ENCODE measurements at regions not wholly inside any gene's neighbourhood (a gene's known extent, or its start where the extent isn't known, plus 50 kb on each side); places are given as distances from the start of the nearest gene placed in this dataset.

GRCh38 chr16:5450409-5451104 lies 353.0 kb upstream of the EEF2KMT start:
- Histone ChIP-seq H3K9me2 (ENCODE audit: insufficient read depth) (no peaks in the 10 kb centered on the region), H2AFZ (no peak overlapping the region), H3K27me3 (replicated peaks; ENCODE audit: insufficient read depth) (no peaks in the 10 kb centered on the region), H3K9ac (no peak overlapping the region), H3K9me3 (ENCODE audit: low read depth) (no peaks in the 10 kb centered on the region), H3F3A (ENCODE audit: insufficient read depth) (no peaks in the 10 kb centered on the region), H3K4me1 (ENCODE audit: insufficient read depth) (no peaks in the 10 kb centered on the region), H3K36me3 (ENCODE audit: low read depth) (no peaks in the 10 kb centered on the region), H3K4me3 (no peak overlapping the region), H4K20me1 (ENCODE audit: insufficient read depth) (no peaks in the 10 kb centered on the region), H3K4me2 (ENCODE audit: unreplicated experiment) (no peak overlapping the region), H3K79me2 (ENCODE audit: insufficient read depth) (no peaks in the 10 kb centered on the region), H3K27ac (no peak overlapping the region)
- DNase-seq: no peak
- in situ Hi-C loops (cut with MboI): no loop called here
- WGBS, 2 experiments (ENCODE audit: low coverage in 1 of 2, low lambda C conversion rate in 2 of 2, missing lambda C conversion rate in 2 of 2): 6 to 7% methylated on average over 15 of the region's 15 CpGs
- TF ChIP-seq EZH2phosphoT487 (IDR thresholded peaks at IDR 0.05; ENCODE audit: insufficient read depth, low read depth) (no peak), EZH2 (IDR thresholded peaks at IDR 0.05; ENCODE audit: insufficient read depth, poor library complexity, severe bottlenecking) (no peak)

GRCh38 chr16:5449901-5450300 lies 352.3 kb upstream of the EEF2KMT start:
- in situ Hi-C loops (cut with MboI): no loop called here
- no peaks in the 10 kb centered on the region for H3K79me2 ChIP-seq (ENCODE audit: insufficient read depth)

GRCh38 chr16:5448798-5449197 lies 351.2 kb upstream of the EEF2KMT start:
- no peak overlapping the region for H2AFZ ChIP-seq

More at GRCh38 chr16:5449901-5450300, 352.3 kb upstream of the EEF2KMT start:
- no peak for DNase-seq
- Histone ChIP-seq H4K20me1 (ENCODE audit: insufficient read depth) (no peaks in the 10 kb centered on the region), H3K27ac (no peak overlapping the region), H3K9me3 (ENCODE audit: low read depth) (no peaks in the 10 kb centered on the region), H3F3A (ENCODE audit: insufficient read depth) (no peaks in the 10 kb centered on the region), H3K27me3 (replicated peaks; ENCODE audit: insufficient read depth) (no peaks in the 10 kb centered on the region), H3K4me2 (ENCODE audit: unreplicated experiment) (no peak overlapping the region), H2AFZ (no peak overlapping the region), H3K36me3 (ENCODE audit: low read depth) (no peaks in the 10 kb centered on the region), H3K4me3 (no peak overlapping the region), H3K9me2 (ENCODE audit: insufficient read depth) (no peaks in the 10 kb centered on the region), H3K9ac (no peak overlapping the region), H3K4me1 (ENCODE audit: insufficient read depth) (no peaks in the 10 kb centered on the region)
- TF ChIP-seq EZH2 (IDR thresholded peaks at IDR 0.05; ENCODE audit: insufficient read depth, poor library complexity, severe bottlenecking) (no peak), EZH2phosphoT487 (IDR thresholded peaks at IDR 0.05; ENCODE audit: insufficient read depth, low read depth) (no peak)
- WGBS, 2 experiments (ENCODE audit: low coverage in 1 of 2, low lambda C conversion rate in 2 of 2, missing lambda C conversion rate in 2 of 2): 27 to 30% methylated on average over 1 of the region's 1 CpG

GRCh38 chr16:5447734-5448133 lies 350.1 kb upstream of the EEF2KMT start:
- H3F3A ChIP-seq (ENCODE audit: insufficient read depth): no peaks in the 10 kb centered on the region
- no peak for TF ChIP-seq EZH2phosphoT487 (IDR thresholded peaks at IDR 0.05; ENCODE audit: insufficient read depth, low read depth)
- no peaks in the 10 kb centered on the region for H3K27me3 ChIP-seq (replicated peaks; ENCODE audit: insufficient read depth)
- no peak overlapping the region for H2AFZ ChIP-seq
- no peak overlapping the region for H3K27ac ChIP-seq
- H3K9me3 ChIP-seq (ENCODE audit: low read depth): no peaks in the 10 kb centered on the region
- H4K20me1 ChIP-seq (ENCODE audit: insufficient read depth): no peaks in the 10 kb centered on the region
- 16 to 24% methylated on average over 4 of the region's 4 CpGs for WGBS, 2 experiments (ENCODE audit: low coverage in 1 of 2, low lambda C conversion rate in 2 of 2, missing lambda C conversion rate in 2 of 2)
- H3K4me1 ChIP-seq (ENCODE audit: insufficient read depth): no peaks in the 10 kb centered on the region
- H3K4me2 ChIP-seq (ENCODE audit: unreplicated experiment): no peak overlapping the region
- H3K79me2 ChIP-seq (ENCODE audit: insufficient read depth): no peaks in the 10 kb centered on the region
- no peaks in the 10 kb centered on the region for H3K9me2 ChIP-seq (ENCODE audit: insufficient read depth)
- no peaks in the 10 kb centered on the region for H3K36me3 ChIP-seq (ENCODE audit: low read depth)
- no peak overlapping the region for H3K4me3 ChIP-seq
- no peak for DNase-seq
- in situ Hi-C loops (cut with MboI): no loop called here
- no peak overlapping the region for H3K9ac ChIP-seq

More at GRCh38 chr16:5448798-5449197, 351.2 kb upstream of the EEF2KMT start:
- Histone ChIP-seq H3K79me2 (ENCODE audit: insufficient read depth) (no peaks in the 10 kb centered on the region), H3K36me3 (ENCODE audit: low read depth) (no peaks in the 10 kb centered on the region), H3K9me3 (ENCODE audit: low read depth) (no peaks in the 10 kb centered on the region), H3K9me2 (ENCODE audit: insufficient read depth) (no peaks in the 10 kb centered on the region), H4K20me1 (ENCODE audit: insufficient read depth) (no peaks in the 10 kb centered on the region), H3K4me3 (no peak overlapping the region), H3K4me2 (ENCODE audit: unreplicated experiment) (no peak overlapping the region), H3K9ac (no peak overlapping the region), H3K4me1 (ENCODE audit: insufficient read depth) (no peaks in the 10 kb centered on the region), H3K27me3 (replicated peaks; ENCODE audit: insufficient read depth) (no peaks in the 10 kb centered on the region), H3K27ac (no peak overlapping the region), H3F3A (ENCODE audit: insufficient read depth) (no peaks in the 10 kb centered on the region)
- no peak for TF ChIP-seq EZH2 (IDR thresholded peaks at IDR 0.05; ENCODE audit: insufficient read depth, poor library complexity, severe bottlenecking)
- in situ Hi-C loops (cut with MboI): no loop called here
- no peak for DNase-seq
- WGBS, 2 experiments (ENCODE audit: low coverage in 1 of 2, low lambda C conversion rate in 2 of 2, missing lambda C conversion rate in 2 of 2): 26 to 28% methylated on average over 9 of the region's 9 CpGs

Data from GM23248 (cell line).